Epithelial cell of esophagus (primary cell): ENCODE measurements at regions not wholly inside any gene's neighbourhood (a gene's known extent, or its start where the extent isn't known, plus 50 kb on each side); places are given as distances from the start of the nearest gene placed in this dataset.

Experiments used
- DNase-seq: peaks from one replicate; pipeline ENCODE4 v3.0.0; 2010; ENCODE audit warnings: low read depth
- H3K4me3 ChIP-seq: 2 replicates; pipeline ENCODE4 v1.5.1; 2011; ENCODE audit warnings: mild to moderate bottlenecking, low read length, control low read depth
- TF ChIP-seq, protein P1 (sequence below): IDR thresholded peaks from 2 replicates; pipeline ENCODE4 v1.5.1; 2011; ENCODE audit warnings: low read depth, mild to moderate bottlenecking, low read length, control low read depth, inconsistent platforms; ENCODE audit not compliant: insufficient read depth; ENCODE audit errors: missing control alignments

DNA sequence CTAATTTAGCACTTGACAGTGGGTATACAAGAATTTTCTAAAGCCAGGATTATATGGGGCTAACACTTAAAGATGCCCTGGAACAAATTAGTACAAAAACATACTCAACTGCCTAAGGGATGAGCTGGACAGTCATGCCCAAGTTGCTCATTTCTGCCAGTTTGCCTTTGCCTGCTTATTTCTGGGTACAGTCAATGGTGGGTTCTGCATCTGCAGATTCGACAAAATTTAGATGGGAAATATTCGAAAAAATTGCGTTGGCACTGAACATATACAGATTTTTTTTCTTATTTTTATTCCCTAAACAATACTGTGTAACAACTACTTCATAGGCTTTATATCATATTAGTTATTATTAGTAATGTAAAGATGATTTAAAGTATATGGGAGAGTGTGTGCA, 591.9 kb downstream of the EPM2A start:
- no peak for DNase-seq
- H3K4me3 ChIP-seq, result no peak overlapping the region
- TF ChIP-seq, protein P1, sequence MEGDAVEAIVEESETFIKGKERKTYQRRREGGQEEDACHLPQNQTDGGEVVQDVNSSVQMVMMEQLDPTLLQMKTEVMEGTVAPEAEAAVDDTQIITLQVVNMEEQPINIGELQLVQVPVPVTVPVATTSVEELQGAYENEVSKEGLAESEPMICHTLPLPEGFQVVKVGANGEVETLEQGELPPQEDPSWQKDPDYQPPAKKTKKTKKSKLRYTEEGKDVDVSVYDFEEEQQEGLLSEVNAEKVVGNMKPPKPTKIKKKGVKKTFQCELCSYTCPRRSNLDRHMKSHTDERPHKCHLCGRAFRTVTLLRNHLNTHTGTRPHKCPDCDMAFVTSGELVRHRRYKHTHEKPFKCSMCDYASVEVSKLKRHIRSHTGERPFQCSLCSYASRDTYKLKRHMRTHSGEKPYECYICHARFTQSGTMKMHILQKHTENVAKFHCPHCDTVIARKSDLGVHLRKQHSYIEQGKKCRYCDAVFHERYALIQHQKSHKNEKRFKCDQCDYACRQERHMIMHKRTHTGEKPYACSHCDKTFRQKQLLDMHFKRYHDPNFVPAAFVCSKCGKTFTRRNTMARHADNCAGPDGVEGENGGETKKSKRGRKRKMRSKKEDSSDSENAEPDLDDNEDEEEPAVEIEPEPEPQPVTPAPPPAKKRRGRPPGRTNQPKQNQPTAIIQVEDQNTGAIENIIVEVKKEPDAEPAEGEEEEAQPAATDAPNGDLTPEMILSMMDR, result no peak

DNA sequence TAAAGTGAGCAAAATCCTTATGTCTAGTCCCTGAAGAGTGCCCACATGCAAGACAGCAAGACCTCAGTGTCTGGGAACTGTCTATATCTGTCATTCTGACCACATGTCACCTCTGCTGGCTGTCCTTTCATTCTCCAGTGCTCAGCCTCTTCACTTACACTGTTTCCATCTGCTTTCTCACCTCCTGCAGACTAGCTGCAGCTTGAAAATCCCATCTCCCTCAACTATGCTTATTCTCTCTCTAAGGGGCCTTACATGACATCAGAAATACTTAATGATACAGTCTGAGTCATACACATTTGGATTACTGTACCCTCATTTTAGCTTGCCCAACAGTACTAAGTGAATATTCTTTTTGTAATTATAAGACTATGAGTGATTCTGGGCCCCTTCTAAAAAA, 587.8 kb downstream of the EPM2A start:
- DNase-seq, result peak; percentile 57
- H3K4me3 ChIP-seq, result no peak overlapping the region
- TF ChIP-seq, protein P1, result no peak

DNA sequence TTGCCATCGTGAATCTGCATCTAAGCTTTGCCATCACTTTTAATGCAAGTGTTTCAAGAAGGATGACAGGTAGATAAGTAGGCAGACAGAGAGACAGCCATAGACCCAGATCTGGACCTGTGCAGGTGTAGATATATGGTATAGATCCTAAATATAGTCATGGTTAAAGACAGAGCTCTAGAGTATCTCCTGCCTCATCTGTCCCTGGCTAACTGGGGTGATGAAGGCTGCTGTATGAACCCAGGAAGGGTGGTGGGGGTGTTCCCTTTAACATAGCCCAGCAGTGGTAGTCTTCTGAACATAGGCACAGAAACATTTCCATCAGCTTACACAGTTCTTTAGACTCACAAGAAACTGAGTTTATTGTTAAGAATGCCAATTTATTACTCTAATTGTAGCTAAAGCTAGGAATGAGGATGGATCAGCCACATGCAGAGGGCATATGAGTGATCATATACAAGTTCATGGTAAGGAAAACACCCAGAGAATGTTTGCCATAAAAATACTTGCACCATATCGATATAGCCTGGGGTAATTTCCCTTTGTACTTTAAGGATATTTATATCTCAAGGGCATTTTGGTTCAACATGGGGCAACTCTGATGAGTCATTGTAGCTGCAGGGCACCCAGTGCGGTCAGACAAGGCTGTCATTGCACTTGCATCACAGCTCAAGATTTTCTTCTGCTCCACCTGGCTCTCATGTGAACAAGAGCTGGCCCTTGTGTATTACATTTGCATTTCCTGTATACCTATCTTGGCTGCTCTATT, 587.2 kb downstream of the EPM2A start:
- no peak overlapping the region for H3K4me3 ChIP-seq
- DNase-seq, result peak; percentile 95
- TF ChIP-seq, protein P1, result no peak

DNA sequence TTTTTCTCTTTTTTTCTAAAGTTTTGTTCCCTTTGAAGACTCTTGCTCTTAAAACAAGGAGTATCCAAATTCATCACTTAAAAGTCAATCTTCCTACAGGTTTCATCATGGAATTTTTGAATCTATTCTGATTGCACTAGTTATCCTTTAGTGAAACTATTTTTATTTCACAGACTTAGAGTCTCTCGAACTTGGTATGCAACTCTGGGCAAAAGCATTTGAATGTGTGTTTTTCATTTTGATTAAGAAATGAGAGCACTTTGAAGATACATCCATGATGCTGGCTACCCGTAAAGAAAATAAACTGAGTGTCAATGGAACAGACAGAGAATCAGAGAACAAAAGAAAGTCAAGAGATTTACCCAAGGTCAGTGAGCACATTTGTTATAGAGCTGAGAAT, 586.5 kb downstream of the EPM2A start:
- TF ChIP-seq, protein P1, result no peak
- H3K4me3 ChIP-seq, result no peak overlapping the region
- no peak for DNase-seq

DNA sequence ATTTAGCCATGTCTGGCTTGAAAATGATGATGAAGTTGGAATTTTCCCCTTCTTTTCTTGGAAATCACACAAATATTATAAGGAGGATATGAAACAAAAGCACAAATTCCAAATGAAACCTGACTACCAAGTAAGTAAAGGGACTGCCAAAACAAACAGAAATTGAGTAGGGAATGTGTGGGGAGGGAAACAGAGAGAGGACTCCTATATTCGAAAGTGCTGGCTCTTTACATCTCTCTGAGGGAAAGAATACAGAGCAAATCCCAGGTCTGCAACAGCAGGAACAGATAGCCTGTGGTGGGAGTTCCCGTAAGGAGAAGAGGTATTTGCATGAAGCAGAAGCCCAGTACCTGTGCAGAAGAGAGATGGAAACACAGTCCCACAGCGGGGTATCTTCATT, 583.7 kb downstream of the EPM2A start:
- DNase-seq, result no peak
- no peak overlapping the region for H3K4me3 ChIP-seq
- TF ChIP-seq, protein P1, result no peak

DNA sequence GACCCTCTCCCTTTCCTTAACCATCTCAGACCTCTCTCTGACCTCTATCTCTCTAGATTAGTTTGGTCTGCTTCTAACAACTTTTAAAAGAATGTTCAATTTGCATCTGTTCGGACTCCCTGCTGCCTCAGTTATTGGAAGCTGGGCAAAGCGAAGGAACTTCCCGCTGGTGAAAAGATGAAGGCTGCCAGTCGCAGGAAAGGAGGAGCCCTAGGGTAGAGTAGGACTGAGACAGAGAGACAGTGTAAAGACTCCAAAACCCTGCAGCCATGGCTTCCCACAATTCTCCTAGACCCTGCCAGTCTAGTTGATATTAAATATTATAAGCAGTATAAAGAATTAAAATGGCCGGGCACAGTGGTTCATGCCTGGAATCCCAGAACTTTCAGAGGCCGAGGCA, 581.8 kb downstream of the EPM2A start:
- DNase-seq, result no peak
- TF ChIP-seq, protein P1, result no peak

DNA sequence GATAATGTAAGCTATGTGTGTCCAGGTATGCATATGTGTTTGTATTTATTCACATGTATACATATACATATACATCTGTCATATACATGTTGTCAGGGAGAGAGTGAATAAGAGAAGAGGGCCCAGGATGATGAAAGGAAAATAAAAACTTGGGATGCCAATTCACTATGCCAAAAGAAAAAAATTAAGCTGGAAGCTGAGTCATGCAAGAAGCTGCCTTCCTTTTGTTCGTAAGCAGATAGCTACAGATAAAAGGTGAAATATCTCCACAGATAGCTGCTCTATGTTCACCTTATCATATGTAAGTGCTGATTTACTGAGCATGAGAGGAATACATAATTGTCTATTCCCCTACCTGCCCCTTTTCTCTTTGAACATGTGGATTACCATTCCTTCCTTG, 579.9 kb downstream of the EPM2A start:
- TF ChIP-seq, protein P1, result no peak
- no peak overlapping the region for H3K4me3 ChIP-seq
- DNase-seq, result peak; percentile 8

More for the DNA sequence above, 581.8 kb downstream of the EPM2A start:
- no peak overlapping the region for H3K4me3 ChIP-seq
